ENCODE measurements at regions not wholly inside any gene's neighbourhood (a gene's known extent, or its start where the extent isn't known, plus 50 kb on each side); places are given as distances from the start of the nearest gene placed in this dataset.

GRCh38 chr6:134819863-134820800 is 129.8 kb downstream of the ALDH8A1 start:
- H3K36me3 Mint-ChIP-seq: no peaks in the 10 kb centered on the region
- Histone ChIP-seq H3K4me1 (ENCODE audit: control insufficient read depth, insufficient read depth, low read length, poor library complexity, severe bottlenecking) (no peaks in the 10 kb centered on the region), H3K4me3 (ENCODE audit: low read depth, low read length) (no peak overlapping the region), H3K36me3 (ENCODE audit: control insufficient read depth, insufficient read depth, low read length) (no peaks in the 10 kb centered on the region), H3K27me3 (ENCODE audit: control insufficient read depth, insufficient read depth, low read length) (no peaks in the 10 kb centered on the region), H3K9me3 (ENCODE audit: control insufficient read depth in 2 of 2, low read length in 2 of 2) (no peaks in the 10 kb centered on the region), H3K27ac (ENCODE audit: insufficient read depth, low read length, poor library complexity, severe bottlenecking) (no peak overlapping the region)
- H3K4me1 Mint-ChIP-seq: peaks cover 0 to 4% (median 0%) of the 10 kb centered on the region in 4 donors
- DNase-seq: no peak
- no peak for ATAC-seq (ENCODE audit: low read depth in 2 of 2)
- peaks cover 5% of the 10 kb centered on the region for H3K27me3 Mint-ChIP-seq
- H3K4me3 Mint-ChIP-seq: no peak overlapping the region
- H3K27ac Mint-ChIP-seq: no peak overlapping the region
- H3K9me3 Mint-ChIP-seq: no peaks in the 10 kb centered on the region

GRCh38 chr6:134819236-134819635 is 130.7 kb downstream of the ALDH8A1 start:
- H3K36me3 ChIP-seq (ENCODE audit: control insufficient read depth, insufficient read depth, low read length): no peaks in the 10 kb centered on the region
- no peak overlapping the region for H3K4me3 ChIP-seq (ENCODE audit: low read depth, low read length)
- Mint-ChIP-seq H3K27me3 (peaks cover 5% of the 10 kb centered on the region), H3K27ac (no peak overlapping the region), H3K4me1 (peaks cover 0 to 4% (median 0%) of the 10 kb centered on the region in 4 donors), H3K4me3 (no peak overlapping the region), H3K9me3 (no peaks in the 10 kb centered on the region), H3K36me3 (no peaks in the 10 kb centered on the region)
- no peak overlapping the region for H3K27ac ChIP-seq (ENCODE audit: insufficient read depth, low read length, poor library complexity, severe bottlenecking)
- H3K9me3 ChIP-seq (ENCODE audit: control insufficient read depth in 2 of 2, low read length in 2 of 2): no peaks in the 10 kb centered on the region
- no peak for ATAC-seq (ENCODE audit: low read depth in 2 of 2)
- no peak for DNase-seq
- H3K27me3 ChIP-seq (ENCODE audit: control insufficient read depth, insufficient read depth, low read length): peaks cover 1% of the 10 kb centered on the region
- H3K4me1 ChIP-seq (ENCODE audit: control insufficient read depth, insufficient read depth, low read length, poor library complexity, severe bottlenecking): no peaks in the 10 kb centered on the region

GRCh38 chr6:134817448-134817847 is 132.5 kb downstream of the ALDH8A1 start:
- Histone ChIP-seq H3K36me3 (ENCODE audit: control insufficient read depth, insufficient read depth, low read length) (no peaks in the 10 kb centered on the region), H3K27me3 (ENCODE audit: control insufficient read depth, insufficient read depth, low read length) (peaks cover 2% of the 10 kb centered on the region), H3K4me3 (ENCODE audit: low read depth, low read length) (no peak overlapping the region), H3K27ac (ENCODE audit: insufficient read depth, low read length, poor library complexity, severe bottlenecking) (no peak overlapping the region), H3K4me1 (ENCODE audit: control insufficient read depth, insufficient read depth, low read length, poor library complexity, severe bottlenecking) (no peaks in the 10 kb centered on the region), H3K9me3 (ENCODE audit: control insufficient read depth in 2 of 2, low read length in 2 of 2) (no peaks in the 10 kb centered on the region)
- no peak overlapping the region for H3K4me3 Mint-ChIP-seq
- no peak overlapping the region for H3K27ac Mint-ChIP-seq
- H3K27me3 Mint-ChIP-seq: peaks cover 5% of the 10 kb centered on the region
- DNase-seq: no peak
- ATAC-seq (ENCODE audit: low read depth in 2 of 2): no peak
- no peaks in the 10 kb centered on the region for H3K4me1 Mint-ChIP-seq
- H3K9me3 Mint-ChIP-seq: no peaks in the 10 kb centered on the region
- no peaks in the 10 kb centered on the region for H3K36me3 Mint-ChIP-seq

DNA sequence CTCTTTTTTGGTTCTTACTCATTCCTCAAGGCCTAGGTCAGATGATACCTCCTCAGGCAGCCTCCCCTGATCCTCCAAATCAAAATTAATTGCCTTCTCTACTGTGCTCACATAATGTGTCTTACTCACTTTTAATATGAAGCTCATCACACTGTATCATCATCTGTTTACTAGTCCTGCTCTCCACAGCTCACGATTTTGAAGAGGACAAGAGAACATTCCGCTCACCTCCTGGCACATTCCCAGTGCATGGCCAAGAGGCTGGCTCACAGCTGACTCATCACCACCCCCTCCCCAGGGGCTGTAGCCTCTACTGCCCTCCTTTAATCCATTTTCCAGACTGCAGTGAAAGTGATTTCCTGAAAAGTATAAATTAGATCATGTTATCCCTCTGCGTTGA is 133.1 kb downstream of the ALDH8A1 start:
- Mint-ChIP-seq H3K9me3 (no peaks in the 10 kb centered on the region), H3K4me1 (no peaks in the 10 kb centered on the region), H3K27ac (no peak overlapping the region), H3K27me3 (peaks cover 5% of the 10 kb centered on the region), H3K4me3 (no peak overlapping the region), H3K36me3 (no peaks in the 10 kb centered on the region)
- Histone ChIP-seq H3K4me1 (ENCODE audit: control insufficient read depth, insufficient read depth, low read length, poor library complexity, severe bottlenecking) (no peaks in the 10 kb centered on the region), H3K9me3 (ENCODE audit: control insufficient read depth in 2 of 2, low read length in 2 of 2) (no peaks in the 10 kb centered on the region), H3K27me3 (ENCODE audit: control insufficient read depth, insufficient read depth, low read length) (peaks cover 3% of the 10 kb centered on the region), H3K36me3 (ENCODE audit: control insufficient read depth, insufficient read depth, low read length) (no peaks in the 10 kb centered on the region), H3K4me3 (ENCODE audit: low read depth, low read length) (no peak overlapping the region), H3K27ac (ENCODE audit: insufficient read depth, low read length, poor library complexity, severe bottlenecking) (no peak overlapping the region)
- DNase-seq (no peak), ATAC-seq (ENCODE audit: low read depth in 2 of 2) (no peak)

DNA sequence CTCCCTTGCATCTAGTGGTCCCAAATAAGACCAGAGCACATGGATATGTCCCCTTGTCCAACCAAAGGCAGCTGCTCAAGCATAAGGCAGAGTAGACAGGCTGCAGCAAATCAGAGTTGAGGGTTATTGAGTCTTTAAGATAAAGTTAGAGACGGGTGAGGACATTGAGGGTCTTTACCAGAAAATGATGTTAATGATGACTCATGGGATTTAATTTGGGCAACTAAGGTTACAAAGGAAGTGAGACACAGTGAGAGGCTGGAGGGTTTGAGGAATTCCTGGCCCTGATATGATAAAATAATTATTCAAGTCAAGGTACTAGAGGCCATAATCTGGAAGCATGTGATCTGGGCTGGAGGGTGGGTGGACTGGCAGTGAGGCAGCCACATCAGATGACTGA is 133.6 kb downstream of the ALDH8A1 start:
- H3K36me3 ChIP-seq (ENCODE audit: control insufficient read depth, insufficient read depth, low read length): no peaks in the 10 kb centered on the region
- H3K4me3 ChIP-seq (ENCODE audit: low read depth, low read length): no peak overlapping the region
- Mint-ChIP-seq H3K36me3 (no peaks in the 10 kb centered on the region), H3K27ac (no peak overlapping the region), H3K27me3 (peaks cover 5% of the 10 kb centered on the region), H3K4me1 (no peaks in the 10 kb centered on the region), H3K4me3 (no peak overlapping the region), H3K9me3 (no peaks in the 10 kb centered on the region)
- DNase-seq (no peak), ATAC-seq (ENCODE audit: low read depth in 2 of 2) (no peak)
- no peaks in the 10 kb centered on the region for H3K9me3 ChIP-seq (ENCODE audit: control insufficient read depth in 2 of 2, low read length in 2 of 2)
- peaks cover 5% of the 10 kb centered on the region for H3K27me3 ChIP-seq (ENCODE audit: control insufficient read depth, insufficient read depth, low read length)
- no peaks in the 10 kb centered on the region for H3K4me1 ChIP-seq (ENCODE audit: control insufficient read depth, insufficient read depth, low read length, poor library complexity, severe bottlenecking)
- no peak overlapping the region for H3K27ac ChIP-seq (ENCODE audit: insufficient read depth, low read length, poor library complexity, severe bottlenecking)

GRCh38 chr6:134814076-134814695 is 135.7 kb downstream of the ALDH8A1 start:
- H3K4me1 Mint-ChIP-seq: no peaks in the 10 kb centered on the region
- Histone ChIP-seq H3K9me3 (ENCODE audit: control insufficient read depth in 2 of 2, low read length in 2 of 2) (no peaks in the 10 kb centered on the region), H3K27me3 (ENCODE audit: control insufficient read depth, insufficient read depth, low read length) (peaks cover 5% of the 10 kb centered on the region), H3K4me1 (ENCODE audit: control insufficient read depth, insufficient read depth, low read length, poor library complexity, severe bottlenecking) (no peaks in the 10 kb centered on the region), H3K27ac (ENCODE audit: insufficient read depth, low read length, poor library complexity, severe bottlenecking) (no peak overlapping the region), H3K36me3 (ENCODE audit: control insufficient read depth, insufficient read depth, low read length) (no peaks in the 10 kb centered on the region), H3K4me3 (ENCODE audit: low read depth, low read length) (no peak overlapping the region)
- DNase-seq (no peak), ATAC-seq (ENCODE audit: low read depth in 2 of 2) (no peak)
- no peak overlapping the region for H3K4me3 Mint-ChIP-seq
- peaks cover 2% of the 10 kb centered on the region for H3K27me3 Mint-ChIP-seq
- peaks cover 0 to under 1% (median 0%) of the 10 kb centered on the region in 7 donors for H3K9me3 Mint-ChIP-seq
- no peaks in the 10 kb centered on the region for H3K36me3 Mint-ChIP-seq
- no peak overlapping the region for H3K27ac Mint-ChIP-seq

DNA sequence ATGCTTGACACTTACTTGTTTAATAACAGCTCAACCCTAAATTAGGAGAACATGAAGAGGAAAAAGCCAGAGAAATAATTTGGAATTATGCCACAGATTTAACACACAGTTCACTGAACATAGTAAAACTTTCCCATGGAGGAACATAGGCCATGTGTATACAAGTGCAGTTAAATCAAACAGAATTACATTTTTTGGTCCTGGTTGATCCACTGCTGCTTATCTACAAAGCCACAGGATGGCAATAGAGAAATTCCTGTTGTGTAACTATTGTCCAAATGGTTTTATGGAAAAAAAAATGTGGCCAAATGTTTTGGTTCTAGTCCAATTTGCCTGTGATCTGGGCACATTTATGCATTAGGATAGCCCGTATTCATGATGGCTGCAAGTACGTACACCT is 136.8 kb downstream of the ALDH8A1 start:
- Histone ChIP-seq H3K27ac (ENCODE audit: insufficient read depth, low read length, poor library complexity, severe bottlenecking) (no peak overlapping the region), H3K36me3 (ENCODE audit: control insufficient read depth, insufficient read depth, low read length) (no peaks in the 10 kb centered on the region), H3K9me3 (ENCODE audit: control insufficient read depth in 2 of 2, low read length in 2 of 2) (no peaks in the 10 kb centered on the region), H3K4me3 (ENCODE audit: low read depth, low read length) (no peak overlapping the region), H3K27me3 (ENCODE audit: control insufficient read depth, insufficient read depth, low read length) (peaks cover 5% of the 10 kb centered on the region), H3K4me1 (ENCODE audit: control insufficient read depth, insufficient read depth, low read length, poor library complexity, severe bottlenecking) (no peaks in the 10 kb centered on the region)
- no peak for ATAC-seq (ENCODE audit: low read depth in 2 of 2)
- Mint-ChIP-seq H3K4me3 (no peak overlapping the region), H3K27ac (no peak overlapping the region), H3K9me3 (peaks cover 0 to 2% (median 0%) of the 10 kb centered on the region in 7 donors), H3K36me3 (no peaks in the 10 kb centered on the region), H3K27me3 (no peaks in the 10 kb centered on the region), H3K4me1 (no peaks in the 10 kb centered on the region)
- no peak for DNase-seq

Measured in CD4-positive, CD25-positive, alpha-beta regulatory T cell (primary cell).